ENCODE measurements at regions not wholly inside any gene's neighbourhood (a gene's known extent, or its start where the extent isn't known, plus 50 kb on each side); places are given as distances from the start of the nearest gene placed in this dataset.

GRCh38 chr2:37464067-37464466, 119.6 kb downstream of the QPCT start:
- ATAC-seq (no peak), DNase-seq (no peak)
- no peak for TF ChIP-seq CTCF (IDR thresholded peaks at IDR 0.05)
- no peaks in the 10 kb centered on the region for H3K27me3 ChIP-seq (ENCODE audit: low read depth)
- H3K36me3 ChIP-seq, result no peaks in the 10 kb centered on the region
- H3K27ac ChIP-seq, result no peak overlapping the region
- H3K4me3 ChIP-seq, result no peak overlapping the region
- H3K4me1 ChIP-seq, result peaks cover 10% of the 10 kb centered on the region
- intact Hi-C loops (cut with DNase I), result no loop called here
- no peaks in the 10 kb centered on the region for H3K9me3 ChIP-seq

- intact Hi-C loops (cut with DNase I), result no loop called here
Measured at GRCh38 chr2:37466533-37467222, 122.2 kb downstream of the QPCT start.

GRCh38 chr2:37468170-37468569, 123.7 kb downstream of the QPCT start:
- Histone ChIP-seq H3K27ac (no peak overlapping the region), H3K9me3 (no peaks in the 10 kb centered on the region), H3K36me3 (no peaks in the 10 kb centered on the region), H3K4me1 (peaks cover 11% of the 10 kb centered on the region), H3K4me3 (no peak overlapping the region), H3K27me3 (ENCODE audit: low read depth) (no peaks in the 10 kb centered on the region)
- intact Hi-C loops (cut with DNase I), result no loop called here
- ATAC-seq (no peak), DNase-seq (no peak)
- TF ChIP-seq CTCF (IDR thresholded peaks at IDR 0.05), result no peak

More at GRCh38 chr2:37466533-37467222, 122.2 kb downstream of the QPCT start:
- ATAC-seq (no peak), DNase-seq (no peak)
- no peak for TF ChIP-seq CTCF (IDR thresholded peaks at IDR 0.05)
- no peaks in the 10 kb centered on the region for H3K4me1 ChIP-seq
- H3K27me3 ChIP-seq (ENCODE audit: low read depth), result no peaks in the 10 kb centered on the region
- H3K9me3 ChIP-seq, result no peaks in the 10 kb centered on the region
- no peaks in the 10 kb centered on the region for H3K36me3 ChIP-seq
- H3K27ac ChIP-seq, result no peak overlapping the region
- H3K4me3 ChIP-seq, result no peak overlapping the region

- Histone ChIP-seq H3K27ac (no peak overlapping the region), H3K9me3 (no peaks in the 10 kb centered on the region), H3K4me1 (peaks cover 15% of the 10 kb centered on the region), H3K4me3 (no peak overlapping the region), H3K27me3 (ENCODE audit: low read depth) (no peaks in the 10 kb centered on the region), H3K36me3 (no peaks in the 10 kb centered on the region)
- ATAC-seq, result no peak
- intact Hi-C loops (cut with DNase I), result no loop called here
- TF ChIP-seq CTCF (IDR thresholded peaks at IDR 0.05), result no peak
- DNase-seq, result no peak
Measured at GRCh38 chr2:37469126-37469525, 124.7 kb downstream of the QPCT start.

- intact Hi-C loops (cut with DNase I), result no loop called here
- peaks cover 15% of the 10 kb centered on the region for H3K4me1 ChIP-seq
- no peak for ATAC-seq
Measured at GRCh38 chr2:37471104-37471503, 126.7 kb downstream of the QPCT start.

More at GRCh38 chr2:37471104-37471503, 126.7 kb downstream of the QPCT start:
- Histone ChIP-seq H3K4me3 (no peak overlapping the region), H3K36me3 (no peaks in the 10 kb centered on the region), H3K27me3 (ENCODE audit: low read depth) (no peaks in the 10 kb centered on the region), H3K9me3 (no peaks in the 10 kb centered on the region), H3K27ac (no peak overlapping the region)
- no peak for DNase-seq
- TF ChIP-seq CTCF (IDR thresholded peaks at IDR 0.05), result no peak

Measured in lower lobe of right lung (tissue), 2 donors.